ENCODE measurements at regions not wholly inside any gene's neighbourhood (a gene's known extent, or its start where the extent isn't known, plus 50 kb on each side); places are given as distances from the start of the nearest gene placed in this dataset.

DNA sequence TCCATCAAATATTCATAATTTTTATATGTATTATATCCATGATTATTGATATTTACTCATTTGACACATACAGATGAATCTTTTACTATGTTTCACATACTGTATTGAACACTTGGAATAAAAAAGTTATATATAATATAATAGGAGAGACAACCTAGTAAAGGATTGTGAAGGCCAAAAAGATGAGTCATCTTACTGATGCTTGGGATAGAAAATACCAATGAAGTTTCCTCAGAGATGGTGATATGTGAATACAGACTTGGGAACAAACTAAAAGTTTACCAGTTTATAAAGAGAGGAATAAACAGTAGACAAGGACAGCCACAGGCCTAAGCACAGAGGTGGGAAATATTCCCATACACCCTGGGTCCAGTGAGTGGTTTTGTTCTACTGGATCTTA, 743.9 kb upstream of the FLRT2 start:
- no peak overlapping the region for H3K4me3 ChIP-seq (ENCODE audit: control insufficient read depth, low read depth, low read length)
- TF ChIP-seq, protein P1, sequence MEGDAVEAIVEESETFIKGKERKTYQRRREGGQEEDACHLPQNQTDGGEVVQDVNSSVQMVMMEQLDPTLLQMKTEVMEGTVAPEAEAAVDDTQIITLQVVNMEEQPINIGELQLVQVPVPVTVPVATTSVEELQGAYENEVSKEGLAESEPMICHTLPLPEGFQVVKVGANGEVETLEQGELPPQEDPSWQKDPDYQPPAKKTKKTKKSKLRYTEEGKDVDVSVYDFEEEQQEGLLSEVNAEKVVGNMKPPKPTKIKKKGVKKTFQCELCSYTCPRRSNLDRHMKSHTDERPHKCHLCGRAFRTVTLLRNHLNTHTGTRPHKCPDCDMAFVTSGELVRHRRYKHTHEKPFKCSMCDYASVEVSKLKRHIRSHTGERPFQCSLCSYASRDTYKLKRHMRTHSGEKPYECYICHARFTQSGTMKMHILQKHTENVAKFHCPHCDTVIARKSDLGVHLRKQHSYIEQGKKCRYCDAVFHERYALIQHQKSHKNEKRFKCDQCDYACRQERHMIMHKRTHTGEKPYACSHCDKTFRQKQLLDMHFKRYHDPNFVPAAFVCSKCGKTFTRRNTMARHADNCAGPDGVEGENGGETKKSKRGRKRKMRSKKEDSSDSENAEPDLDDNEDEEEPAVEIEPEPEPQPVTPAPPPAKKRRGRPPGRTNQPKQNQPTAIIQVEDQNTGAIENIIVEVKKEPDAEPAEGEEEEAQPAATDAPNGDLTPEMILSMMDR (IDR thresholded peaks at IDR 0.05; ENCODE audit: control insufficient read depth, insufficient read depth, low read depth, low read length, missing control alignments) = no peak
- no peak for DNase-seq (ENCODE audit: low read depth)

DNA sequence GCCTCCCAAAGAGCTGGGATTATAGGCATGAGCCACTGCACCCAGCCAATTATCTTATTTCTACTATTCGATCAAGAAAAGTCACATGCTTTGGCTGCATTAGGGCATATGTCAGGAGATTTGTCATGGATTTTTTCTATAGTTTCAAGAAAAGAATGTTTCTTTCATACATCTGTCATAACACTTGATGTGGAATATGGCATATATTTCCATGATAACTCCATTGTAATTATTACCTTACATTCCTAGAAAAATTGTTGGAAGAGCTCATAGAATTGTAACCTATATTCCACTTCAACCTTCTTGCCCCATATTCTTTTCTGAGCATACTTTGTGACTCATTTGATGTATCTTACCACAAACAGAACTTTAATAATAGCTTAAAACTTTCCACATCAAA, 740.9 kb upstream of the FLRT2 start:
- DNase-seq (ENCODE audit: low read depth) = no peak
- TF ChIP-seq, protein P1 (IDR thresholded peaks at IDR 0.05; ENCODE audit: control insufficient read depth, insufficient read depth, low read depth, low read length, missing control alignments) = no peak
- H3K4me3 ChIP-seq (ENCODE audit: control insufficient read depth, low read depth, low read length) = no peak overlapping the region

DNA sequence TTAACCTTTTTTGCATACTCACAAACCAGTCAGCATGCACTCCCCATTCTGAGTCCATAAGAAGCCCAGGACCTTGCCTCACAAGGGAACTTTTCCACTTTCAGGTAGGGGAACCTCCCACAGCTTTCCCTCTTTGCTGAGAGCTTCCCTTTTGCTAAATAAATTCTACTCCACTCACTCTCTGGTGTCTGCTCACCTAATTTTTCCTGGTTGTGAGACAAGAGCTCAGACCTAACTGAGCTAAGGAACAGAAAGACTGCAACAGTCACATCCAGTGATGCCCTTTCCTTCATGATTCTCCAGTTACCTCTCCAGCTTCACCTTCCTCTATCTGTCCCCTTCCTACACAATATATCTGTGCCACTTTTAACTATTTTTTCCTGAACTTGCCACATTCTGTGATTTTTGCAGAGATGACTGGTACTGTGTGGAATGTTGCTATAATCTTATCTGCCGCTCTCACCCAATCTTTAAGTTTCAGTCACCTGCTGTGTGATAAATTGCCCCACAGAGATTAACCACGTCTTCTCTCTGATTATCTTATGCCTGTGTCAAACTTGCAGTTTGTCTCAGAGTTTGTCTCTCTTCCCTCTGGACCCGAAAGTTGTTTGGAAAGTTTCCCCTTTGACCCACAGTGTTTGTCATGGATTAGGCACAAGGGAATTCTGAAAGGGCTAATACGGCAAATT, 737.1 kb upstream of the FLRT2 start:
- TF ChIP-seq, protein P1 (IDR thresholded peaks at IDR 0.05; ENCODE audit: control insufficient read depth, insufficient read depth, low read depth, low read length, missing control alignments) = no peak
- no peak for DNase-seq (ENCODE audit: low read depth)
- no peak overlapping the region for H3K4me3 ChIP-seq (ENCODE audit: control insufficient read depth, low read depth, low read length)

DNA sequence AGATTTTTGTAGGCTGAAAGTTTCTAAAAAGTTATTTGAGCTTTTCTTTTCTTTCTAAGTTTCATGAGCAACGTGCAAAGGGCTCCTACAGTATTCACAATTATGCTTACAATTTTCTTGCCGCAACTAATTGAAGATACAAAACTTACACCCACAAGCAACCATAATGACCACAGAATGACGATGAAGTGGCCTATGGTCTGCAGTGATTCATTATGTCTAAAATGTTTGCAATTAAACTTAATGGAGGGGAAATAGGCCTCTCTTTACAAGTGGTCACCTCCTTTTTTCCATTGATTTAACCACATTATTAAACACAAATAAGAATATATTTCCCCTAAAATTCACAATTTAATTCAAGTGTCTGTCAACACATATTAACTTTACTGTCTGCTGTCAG, 732.6 kb upstream of the FLRT2 start:
- TF ChIP-seq, protein P1 (IDR thresholded peaks at IDR 0.05; ENCODE audit: control insufficient read depth, insufficient read depth, low read depth, low read length, missing control alignments) = no peak
- DNase-seq (ENCODE audit: low read depth) = no peak
- no peak overlapping the region for H3K4me3 ChIP-seq (ENCODE audit: control insufficient read depth, low read depth, low read length)

DNA sequence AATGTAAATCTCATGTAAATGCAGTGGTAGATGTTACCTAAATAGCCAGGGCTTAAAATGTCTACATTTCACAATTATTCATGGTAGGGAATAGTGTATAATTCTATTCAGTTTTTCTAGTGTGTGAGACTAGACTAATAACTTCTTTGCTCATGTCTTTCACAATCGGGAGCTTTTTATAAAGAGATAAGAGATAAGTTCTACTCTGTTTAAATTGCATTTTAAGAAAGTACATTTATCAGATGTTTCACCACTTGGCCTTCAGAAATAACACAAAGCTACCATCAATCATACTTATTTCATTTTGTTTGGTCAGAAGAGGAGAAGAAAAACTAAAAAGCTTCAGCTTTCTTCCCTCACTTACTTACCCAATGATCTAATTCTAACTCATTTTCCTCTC, 725.5 kb upstream of the FLRT2 start:
- no peak for DNase-seq (ENCODE audit: low read depth)
- TF ChIP-seq, protein P1 (IDR thresholded peaks at IDR 0.05; ENCODE audit: control insufficient read depth, insufficient read depth, low read depth, low read length, missing control alignments) = no peak
- H3K4me3 ChIP-seq (ENCODE audit: control insufficient read depth, low read depth, low read length) = no peak overlapping the region

DNA sequence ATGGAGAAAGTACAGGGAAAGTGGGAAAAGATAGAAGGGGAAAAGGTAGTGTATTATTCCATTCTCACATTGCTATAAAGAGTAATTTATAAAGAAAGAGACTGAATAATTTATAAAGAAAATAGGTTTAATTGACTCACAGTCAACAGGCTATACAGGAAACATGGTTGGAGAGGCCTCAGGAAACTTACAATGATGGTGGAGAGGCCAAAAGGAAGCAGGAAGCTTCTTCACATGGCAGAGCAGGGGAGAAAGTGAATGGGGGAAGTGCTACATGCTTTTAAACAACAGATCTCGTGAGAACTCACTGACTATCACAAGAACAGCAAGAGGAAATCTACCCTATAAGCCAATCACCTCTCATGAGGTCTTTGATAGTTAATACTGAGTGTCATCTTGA, 725.0 kb upstream of the FLRT2 start:
- DNase-seq (ENCODE audit: low read depth) = no peak
- TF ChIP-seq, protein P1 (IDR thresholded peaks at IDR 0.05; ENCODE audit: control insufficient read depth, insufficient read depth, low read depth, low read length, missing control alignments) = no peak

More for the DNA sequence above, 725.0 kb upstream of the FLRT2 start:
- no peak overlapping the region for H3K4me3 ChIP-seq (ENCODE audit: control insufficient read depth, low read depth, low read length)
